Natural killer cell (primary cell): ENCODE measurements at regions not wholly inside any gene's neighbourhood (a gene's known extent, or its start where the extent isn't known, plus 50 kb on each side); places are given as distances from the start of the nearest gene placed in this dataset.

Experiments
- ATAC-seq, 3 donors: fragments of 150-1000 bp in 2 of 3; fragments of 200-7000 bp in 1 of 3; cut with Tn5 transposase; 1 replicate in 1 of 3; 2 replicates in 2 of 3; pipeline ENCODE4 v1.10.0; 2021; ENCODE audit warnings: mild to moderate bottlenecking in 2 of 3, moderate library complexity in 2 of 3
- DNase-seq, 2 donors: peaks; one replicate each; pipeline versions ENCODE4 v3.0.0 to v3.0.0-alpha.2; 2013 to 2021; ENCODE audit warnings: mixed read lengths in 1 of 2
- H3K27ac ChIP-seq: one replicate; pipeline ENCODE4 v1.5.1; 2013; ENCODE audit warnings: mild to moderate bottlenecking, low read length
- H3K27me3 ChIP-seq: one replicate; pipeline ENCODE4 v1.6.1; 2013; ENCODE audit warnings: low read length; ENCODE audit not compliant: control insufficient read depth, insufficient read depth
- H3K36me3 ChIP-seq: one replicate; pipeline ENCODE4 v1.6.1; 2013; ENCODE audit warnings: low read length; ENCODE audit not compliant: control insufficient read depth, insufficient read depth
- H3K4me1 ChIP-seq: one replicate; pipeline ENCODE4 v1.6.1; 2013; ENCODE audit warnings: low read length; ENCODE audit not compliant: control insufficient read depth, insufficient read depth
- H3K4me3 ChIP-seq: one replicate; pipeline ENCODE4 v1.5.1; 2013; ENCODE audit warnings: low read length
- H3K9me3 ChIP-seq: one replicate; pipeline ENCODE4 v1.6.1; 2013; ENCODE audit warnings: low read length; ENCODE audit not compliant: control insufficient read depth, insufficient read depth
- H3K27ac Mint-ChIP-seq, 2 donors: one replicate each; pipeline ENCODE4 v1.8.0; 2022; ENCODE audit warnings: mild to moderate bottlenecking in 2 of 2, mixed read lengths in 2 of 2, moderate library complexity in 1 of 2
- H3K27me3 Mint-ChIP-seq, 2 donors: one replicate each; pipeline ENCODE4 v1.8.0; 2022; ENCODE audit warnings: low read depth in 2 of 2, mixed read lengths in 2 of 2
- H3K36me3 Mint-ChIP-seq: one replicate; pipeline ENCODE4 v1.8.0; 2022; ENCODE audit warnings: mixed read lengths
- H3K4me1 Mint-ChIP-seq, 2 donors: one replicate each; pipeline ENCODE4 v1.8.0; 2022; ENCODE audit warnings: mixed read lengths in 2 of 2
- H3K4me3 Mint-ChIP-seq: one replicate; pipeline ENCODE4 v1.8.0; 2022; ENCODE audit warnings: mild to moderate bottlenecking, moderate library complexity, mixed read lengths
- H3K9me3 Mint-ChIP-seq, 2 donors: one replicate each; pipeline ENCODE4 v1.8.0; 2022; ENCODE audit warnings: mixed read lengths in 2 of 2
- WGBS: methylation state at CpG from one replicate; pipeline ENCODE4 v1.1.7; 2013; ENCODE audit warnings: missing lambda C conversion rate; ENCODE audit not compliant: insufficient coverage; 5-methylcytosine and 5-hydroxymethylcytosine counted together
- intact Hi-C: fragments of 100-400 bp; cut with micrococcal nuclease; formaldehyde crosslinking; loops from one replicate; pipeline ENCODE4 v1.14.2; 2022
- TF ChIP-seq, protein P1 (sequence below): fragments of 200-600 bp; IDR thresholded peaks from one replicate; pipeline ENCODE4 v1.8.0; 2022; ENCODE audit warnings: antibody characterized with exemption

DNA sequence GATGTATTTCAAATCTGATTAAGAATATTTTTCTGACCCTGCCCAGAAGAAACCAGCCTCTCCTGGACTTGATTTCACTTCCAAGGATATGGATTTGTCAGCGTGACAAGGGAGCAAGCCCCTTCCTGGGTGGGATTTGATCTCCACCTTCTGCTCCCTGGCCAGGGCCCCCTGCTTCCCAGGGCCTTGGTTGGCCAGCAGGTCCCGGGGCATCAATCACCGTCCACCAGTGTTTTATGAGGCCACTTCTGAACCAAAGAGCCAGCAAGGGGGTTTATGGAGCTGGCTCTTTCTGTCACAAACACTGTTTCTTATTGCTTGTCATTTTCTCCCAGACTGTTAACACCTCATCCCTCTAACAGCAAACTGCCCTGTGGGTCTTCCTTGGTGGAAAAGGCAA, 320.5 kb upstream of the SKOR2 start:
- TF ChIP-seq, protein P1, sequence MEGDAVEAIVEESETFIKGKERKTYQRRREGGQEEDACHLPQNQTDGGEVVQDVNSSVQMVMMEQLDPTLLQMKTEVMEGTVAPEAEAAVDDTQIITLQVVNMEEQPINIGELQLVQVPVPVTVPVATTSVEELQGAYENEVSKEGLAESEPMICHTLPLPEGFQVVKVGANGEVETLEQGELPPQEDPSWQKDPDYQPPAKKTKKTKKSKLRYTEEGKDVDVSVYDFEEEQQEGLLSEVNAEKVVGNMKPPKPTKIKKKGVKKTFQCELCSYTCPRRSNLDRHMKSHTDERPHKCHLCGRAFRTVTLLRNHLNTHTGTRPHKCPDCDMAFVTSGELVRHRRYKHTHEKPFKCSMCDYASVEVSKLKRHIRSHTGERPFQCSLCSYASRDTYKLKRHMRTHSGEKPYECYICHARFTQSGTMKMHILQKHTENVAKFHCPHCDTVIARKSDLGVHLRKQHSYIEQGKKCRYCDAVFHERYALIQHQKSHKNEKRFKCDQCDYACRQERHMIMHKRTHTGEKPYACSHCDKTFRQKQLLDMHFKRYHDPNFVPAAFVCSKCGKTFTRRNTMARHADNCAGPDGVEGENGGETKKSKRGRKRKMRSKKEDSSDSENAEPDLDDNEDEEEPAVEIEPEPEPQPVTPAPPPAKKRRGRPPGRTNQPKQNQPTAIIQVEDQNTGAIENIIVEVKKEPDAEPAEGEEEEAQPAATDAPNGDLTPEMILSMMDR: no peak
- Mint-ChIP-seq H3K27me3 (peaks cover 2 to 11% of the 10 kb centered on the region in 2 donors), H3K27ac (no peak overlapping the region), H3K4me3 (no peak overlapping the region), H3K4me1 (no peaks in the 10 kb centered on the region), H3K9me3 (no peaks in the 10 kb centered on the region), H3K36me3 (no peaks in the 10 kb centered on the region)
- Histone ChIP-seq H3K27ac (no peak overlapping the region), H3K4me1 (no peaks in the 10 kb centered on the region), H3K9me3 (no peaks in the 10 kb centered on the region), H3K4me3 (no peak overlapping the region), H3K36me3 (no peaks in the 10 kb centered on the region), H3K27me3 (no peaks in the 10 kb centered on the region)
- intact Hi-C loops: no loop called here
- 55% methylated on average over 3 of the region's 3 CpGs for WGBS
- DNase-seq (no peak), ATAC-seq (no peak)

DNA sequence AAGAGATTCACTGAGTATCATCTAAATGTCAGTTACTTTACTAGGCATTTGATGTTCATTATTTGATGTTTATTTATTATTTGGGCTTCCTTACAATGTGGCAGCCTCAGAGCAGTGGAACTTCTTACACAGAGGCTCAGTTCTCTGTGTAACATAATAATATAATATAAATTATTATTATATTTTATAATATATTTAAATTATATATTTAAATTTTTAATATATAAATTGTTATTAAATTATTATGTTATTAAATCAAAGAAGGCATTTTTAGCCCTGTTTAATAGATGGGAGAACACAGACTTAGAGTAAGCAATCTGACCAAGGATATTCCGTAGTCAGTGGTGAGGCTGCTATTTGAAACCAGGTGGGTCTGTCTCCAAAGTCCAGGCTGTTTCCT, 315.3 kb upstream of the SKOR2 start:
- H3K36me3 Mint-ChIP-seq: no peaks in the 10 kb centered on the region
- intact Hi-C loops: no loop called here
- 90% methylated on average over 1 of the region's 1 CpG for WGBS
- Histone ChIP-seq H3K9me3 (no peaks in the 10 kb centered on the region), H3K36me3 (no peaks in the 10 kb centered on the region), H3K27me3 (no peaks in the 10 kb centered on the region), H3K4me3 (no peak overlapping the region), H3K27ac (no peak overlapping the region), H3K4me1 (no peaks in the 10 kb centered on the region)
- no peaks in the 10 kb centered on the region for H3K4me1 Mint-ChIP-seq
- DNase-seq (no peak), ATAC-seq (no peak)
- no peaks in the 10 kb centered on the region for H3K9me3 Mint-ChIP-seq
- TF ChIP-seq, protein P1: no peak
- no peak overlapping the region for H3K4me3 Mint-ChIP-seq
- H3K27ac Mint-ChIP-seq: no peak overlapping the region
- H3K27me3 Mint-ChIP-seq: peaks cover 5 to 6% of the 10 kb centered on the region in 2 donors

DNA sequence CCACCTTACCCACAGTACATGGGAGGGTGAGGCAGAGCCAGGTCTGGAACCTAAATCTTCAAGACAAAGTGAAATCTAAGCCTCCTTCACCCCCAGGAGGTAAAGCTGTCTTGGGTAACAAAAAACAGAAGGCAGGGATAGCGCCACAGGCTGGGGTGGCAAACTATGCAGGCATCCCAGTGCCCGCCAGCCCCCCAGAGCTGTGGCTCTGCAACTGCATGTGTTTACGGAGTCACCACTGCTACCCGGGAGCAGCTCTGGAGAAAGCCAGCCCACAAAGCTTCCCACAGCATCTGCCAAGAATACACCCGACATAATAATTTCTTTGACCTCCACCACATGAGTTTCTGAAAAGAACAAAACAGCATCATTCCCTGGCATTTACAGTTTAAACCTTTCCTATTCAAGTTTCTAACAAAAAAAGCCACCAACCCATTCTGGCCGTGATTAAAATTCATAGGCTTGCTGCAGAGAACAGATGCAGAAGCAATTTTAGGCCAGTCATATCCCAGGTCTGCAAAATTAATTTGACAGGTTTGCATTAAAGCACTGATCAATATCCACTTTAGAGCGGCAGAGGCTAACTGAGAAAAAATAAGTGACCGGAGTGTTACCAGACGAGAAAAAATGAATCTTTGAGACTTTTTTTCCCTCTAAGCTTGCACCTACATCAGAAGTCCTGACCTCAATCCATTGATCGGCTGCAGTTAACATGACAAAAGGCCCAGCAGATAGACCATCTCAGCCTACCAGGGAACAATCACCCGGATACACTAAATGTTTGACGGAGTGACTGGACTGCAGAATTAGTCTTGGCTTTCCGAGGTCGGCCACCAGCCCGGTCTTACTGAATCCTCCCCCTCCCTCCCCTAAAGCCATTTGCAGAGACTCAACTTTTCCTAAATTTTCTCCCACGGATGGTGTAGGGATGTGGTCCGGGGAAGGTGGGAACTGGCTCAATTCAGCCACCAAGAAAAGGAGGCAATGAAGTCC, 309.6 kb upstream of the SKOR2 start:
- Mint-ChIP-seq H3K27ac (no peak overlapping the region), H3K36me3 (no peaks in the 10 kb centered on the region), H3K27me3 (peaks cover 2 to 18% of the 10 kb centered on the region in 2 donors)

More for the DNA sequence above, 309.6 kb upstream of the SKOR2 start:
- ATAC-seq: no peak
- WGBS: 47% methylated on average over 17 of the region's 17 CpGs
- Histone ChIP-seq H3K36me3 (no peaks in the 10 kb centered on the region), H3K4me1 (no peaks in the 10 kb centered on the region), H3K4me3 (no peak overlapping the region), H3K27ac (no peak overlapping the region), H3K27me3 (no peaks in the 10 kb centered on the region), H3K9me3 (no peaks in the 10 kb centered on the region)
- no peak for DNase-seq
- intact Hi-C loops: no loop called here
- TF ChIP-seq, protein P1: no peak
- no peaks in the 10 kb centered on the region for H3K4me1 Mint-ChIP-seq
- no peaks in the 10 kb centered on the region for H3K9me3 Mint-ChIP-seq
- no peak overlapping the region for H3K4me3 Mint-ChIP-seq
